G401.6 (cell line): ENCODE measurements at regions not wholly inside any gene's neighbourhood (a gene's known extent, or its start where the extent isn't known, plus 50 kb on each side); places are given as distances from the start of the nearest gene placed in this dataset.

Source experiments
- FAIRE-seq: peaks from 2 replicates; lab custom pipeline; 2012; peaks lifted over from hg19 to GRCh38; lab: Jason Lieb, UNC

- FAIRE-seq = no peak
Observed at GRCh38 chr9:129258823-129259301, 80.8 kb upstream of the IER5L start.

DNA sequence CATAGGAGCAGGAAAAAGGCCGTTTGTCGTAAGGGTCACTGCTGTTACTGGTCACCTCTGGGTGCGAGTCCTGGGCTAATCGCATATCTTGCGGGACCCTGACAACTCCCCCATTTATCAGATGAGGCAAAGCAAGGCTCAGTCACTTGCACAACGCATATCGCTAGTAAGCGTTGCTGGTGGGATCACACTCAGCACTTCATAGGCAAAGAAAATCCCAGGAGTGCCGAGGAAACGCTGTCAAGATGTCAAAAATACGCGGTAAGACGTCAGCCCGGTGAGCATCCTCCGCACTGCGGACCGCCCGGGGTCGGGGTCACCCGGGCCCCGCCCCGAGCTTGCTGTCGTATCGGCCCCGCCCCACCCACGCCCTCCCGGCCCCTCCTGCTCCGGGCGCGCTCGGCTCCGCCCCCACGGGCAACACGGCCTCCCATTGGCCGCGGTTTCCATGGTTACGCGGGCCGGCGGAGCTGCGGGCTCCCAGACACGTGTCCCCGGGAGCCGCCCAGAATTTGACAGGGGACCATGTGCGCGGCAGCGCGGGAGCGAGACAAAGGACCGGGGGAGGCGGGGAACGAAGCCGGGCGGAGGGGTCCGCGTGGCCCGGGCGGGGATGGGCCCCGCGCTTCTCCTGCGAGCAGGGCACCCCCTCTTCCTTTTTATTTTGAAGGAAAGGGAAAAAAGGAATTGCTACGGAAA, 80.2 kb upstream of the IER5L start:
- peak; percentile 67 for FAIRE-seq

GRCh38 chr9:129256959-129257713, 79.1 kb upstream of the IER5L start:
- FAIRE-seq = no peak

DNA sequence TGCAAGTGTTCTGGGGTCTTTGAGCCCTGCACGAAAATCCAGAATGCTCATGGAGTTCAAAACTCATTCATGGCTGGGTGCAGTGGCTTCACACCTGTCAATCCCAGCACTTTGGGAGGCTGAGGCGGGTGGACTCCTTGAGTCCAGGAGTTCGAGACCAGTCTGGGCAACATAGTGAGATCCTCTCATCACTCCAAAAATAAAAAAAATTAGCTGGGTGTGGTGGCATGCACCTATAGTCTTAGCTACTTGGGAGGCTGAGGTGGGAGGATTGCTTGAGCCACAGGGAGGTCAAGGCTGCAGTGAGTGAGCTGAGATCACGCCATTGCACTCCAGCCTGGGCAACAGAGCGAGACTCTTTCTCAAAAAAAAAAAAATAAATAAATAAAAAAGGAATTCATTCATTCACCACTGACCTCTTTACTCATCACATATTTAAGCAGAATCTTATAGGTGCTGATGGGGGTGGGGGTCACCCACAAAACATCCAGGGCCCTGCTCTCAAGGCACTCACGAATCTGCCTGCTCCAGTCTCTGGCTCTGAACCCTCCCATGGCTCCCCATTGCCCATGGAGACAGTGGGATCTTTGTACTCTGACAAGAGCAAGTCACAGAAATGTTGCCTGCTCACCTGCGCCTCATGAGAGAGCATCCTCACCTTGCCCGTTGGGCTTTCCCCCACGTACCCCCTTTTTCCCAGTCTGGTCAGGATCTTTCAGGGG, 76.7 kb upstream of the IER5L start:
- no peak for FAIRE-seq

DNA sequence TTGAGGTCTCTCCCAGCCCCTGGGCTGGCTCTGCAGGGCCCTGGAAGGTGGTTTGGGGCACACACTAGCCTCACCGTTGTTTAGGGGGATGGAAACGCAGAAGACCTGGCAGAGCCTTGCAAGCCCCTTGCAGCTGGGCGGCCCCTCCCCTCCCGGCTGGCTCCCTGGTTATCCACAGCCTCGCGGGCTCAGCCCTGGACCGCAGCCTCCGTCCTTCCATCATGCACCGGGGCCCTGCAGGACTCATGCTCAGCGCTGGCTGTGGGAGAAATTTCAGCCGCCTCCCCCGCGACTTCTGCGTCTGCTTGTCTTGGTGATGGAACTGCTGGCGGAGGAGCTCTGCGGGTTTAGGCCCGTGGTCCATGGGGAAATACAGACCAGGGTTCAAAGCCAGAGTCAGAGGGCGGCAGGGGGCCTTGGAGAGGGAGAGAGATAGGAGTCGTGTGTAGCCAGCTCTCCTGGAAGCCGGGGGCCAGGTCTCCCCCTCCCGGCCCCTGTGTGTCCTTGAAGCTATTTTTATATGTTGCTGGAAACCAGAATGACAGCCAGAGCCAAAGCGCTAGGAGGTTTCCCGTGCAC, 75.8 kb upstream of the IER5L start:
- FAIRE-seq = no peak

GRCh38 chr9:129252937-129253802, 75.1 kb upstream of the IER5L start:
- no peak for FAIRE-seq

DNA sequence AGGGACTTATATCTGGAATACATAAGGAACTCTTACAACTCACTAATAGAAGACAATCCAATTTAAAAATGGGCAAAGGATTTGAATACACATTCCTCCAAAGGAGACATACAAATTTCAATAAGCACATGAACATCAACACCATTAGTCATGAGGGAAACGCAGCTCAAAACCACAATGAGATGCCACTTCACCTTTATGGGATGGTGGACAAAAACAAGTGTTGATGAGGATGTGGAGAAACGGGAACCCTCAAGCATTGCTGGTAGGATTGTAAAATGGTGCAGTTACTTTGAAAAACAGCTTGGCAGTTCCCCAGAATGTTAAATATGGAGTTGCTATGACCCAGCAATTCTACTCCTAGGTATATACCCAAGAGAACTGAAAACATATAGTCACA, 72.7 kb upstream of the IER5L start:
- FAIRE-seq = no peak

GRCh38 chr9:129247285-129248153, 69.5 kb upstream of the IER5L start:
- no peak for FAIRE-seq

DNA sequence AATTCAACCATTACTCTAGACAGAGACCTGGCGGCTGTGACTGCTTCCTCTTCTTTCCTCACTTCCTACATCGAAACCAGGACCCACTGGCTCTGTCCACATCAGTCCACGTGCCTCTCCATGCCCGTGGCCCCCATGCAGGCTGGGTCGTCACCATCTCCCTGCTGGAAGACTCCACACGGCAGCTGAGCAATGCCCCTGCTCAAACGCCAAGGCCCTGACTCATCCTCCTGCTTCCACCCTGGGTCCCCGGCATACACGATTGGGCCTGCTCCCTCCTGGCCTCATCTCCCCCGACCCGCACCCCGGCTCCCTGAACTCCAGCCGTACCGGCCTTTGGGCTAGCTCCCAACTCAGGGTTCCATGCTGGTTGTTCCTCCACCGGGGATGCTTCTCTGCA, 67.2 kb upstream of the IER5L start:
- no peak for FAIRE-seq

GRCh38 chr9:129242971-129243561, 65.0 kb upstream of the IER5L start:
- FAIRE-seq = no peak

GRCh38 chr9:129242191-129242941, 64.3 kb upstream of the IER5L start:
- no peak for FAIRE-seq

- no peak for FAIRE-seq
Observed at GRCh38 chr9:129241725-129242124, 63.7 kb upstream of the IER5L start.

DNA sequence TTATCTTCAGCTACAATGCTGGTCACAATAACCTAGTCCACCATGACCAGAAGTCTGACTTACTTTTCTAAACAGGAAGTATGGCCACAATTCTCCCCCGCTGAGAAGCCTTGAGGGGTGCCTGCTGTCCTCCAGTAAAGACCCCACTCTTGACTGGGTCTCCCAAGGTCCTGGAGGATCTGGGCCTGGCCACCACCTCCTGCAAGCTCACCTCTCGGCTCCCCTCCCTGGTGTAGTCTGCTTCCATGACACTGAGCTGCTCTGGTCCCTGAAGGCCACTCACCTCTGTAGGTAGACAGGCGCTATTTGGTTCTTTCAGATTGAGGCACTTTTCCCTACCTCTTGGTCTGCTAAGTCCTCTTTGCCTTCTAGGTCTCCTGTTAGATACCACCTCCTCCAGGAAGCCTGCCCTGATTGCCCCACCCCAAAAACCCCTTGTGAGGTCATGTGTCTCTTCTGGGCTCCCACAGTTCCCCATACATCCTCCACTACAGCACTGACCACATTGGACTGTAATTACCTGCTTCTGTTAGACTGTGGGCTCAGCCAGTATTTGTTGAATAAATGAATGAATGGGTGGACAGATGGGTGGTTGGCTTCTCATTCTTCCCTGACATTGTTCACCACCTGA, 62.6 kb upstream of the IER5L start:
- FAIRE-seq = no peak

- FAIRE-seq = no peak
Observed at GRCh38 chr9:129239946-129240490, 62.0 kb upstream of the IER5L start.

- no peak for FAIRE-seq
Observed at GRCh38 chr9:129237803-129238202, 59.7 kb upstream of the IER5L start.

DNA sequence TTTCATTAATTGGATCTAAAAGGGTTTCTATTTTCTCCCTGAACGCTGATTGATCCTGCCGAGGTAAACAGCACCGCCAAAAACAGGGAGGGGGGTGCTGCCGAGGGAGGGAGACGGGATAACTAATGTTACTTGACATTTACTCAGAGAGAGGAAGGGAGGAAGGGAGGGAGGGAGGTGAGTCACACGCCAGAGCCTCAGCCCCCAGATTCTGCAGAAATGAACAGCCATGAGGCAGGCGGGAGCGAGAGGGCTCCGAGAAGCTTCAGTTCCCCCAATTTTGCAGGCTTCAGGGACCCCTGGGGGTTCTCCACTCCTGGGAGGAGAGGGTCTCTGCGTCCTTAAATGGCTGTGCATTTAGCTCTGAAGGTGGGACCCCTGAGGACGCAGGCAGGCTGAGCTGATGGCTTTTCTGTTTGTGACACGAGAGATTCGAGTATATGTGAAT, 59.1 kb upstream of the IER5L start:
- FAIRE-seq = peak; percentile 64

DNA sequence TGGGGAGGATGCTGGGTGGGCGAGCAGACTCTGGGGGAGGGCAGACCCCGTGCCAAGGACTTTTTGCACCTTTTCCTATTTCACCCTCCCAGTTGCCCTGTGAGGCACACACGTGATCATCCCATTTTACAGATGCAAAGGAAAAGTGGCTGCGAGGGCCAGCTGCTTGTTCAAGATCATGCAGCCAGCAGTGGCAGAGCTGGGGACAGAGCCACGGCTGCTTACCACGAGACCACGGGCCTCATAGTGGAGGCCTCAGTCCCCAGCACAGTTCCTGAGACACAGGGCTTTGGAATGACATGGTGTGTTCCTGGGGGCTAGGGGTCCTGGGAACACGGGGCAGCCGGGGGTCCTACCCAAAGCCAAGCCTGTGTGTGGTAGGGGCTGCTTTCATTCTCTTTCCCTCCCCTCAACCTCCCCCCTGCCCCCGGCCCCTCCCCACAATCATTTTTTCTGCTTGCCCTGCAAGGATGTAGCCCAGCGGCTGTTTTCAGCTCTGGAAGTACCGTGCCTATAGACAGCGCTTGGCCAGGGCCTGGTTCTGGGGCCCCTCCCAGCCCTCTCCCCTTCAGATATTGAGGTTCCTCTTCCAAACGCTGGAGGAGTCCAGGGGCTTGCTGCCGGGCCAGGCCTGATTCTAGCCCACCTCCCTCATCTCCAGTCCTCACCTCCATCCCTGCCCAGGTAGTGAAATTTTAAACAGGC, 58.5 kb upstream of the IER5L start:
- FAIRE-seq = no peak

- no peak for FAIRE-seq
Observed at GRCh38 chr9:129235931-129236331, 57.9 kb upstream of the IER5L start.
